OCI-LY3 (cell line): ENCODE measurements at regions not wholly inside any gene's neighbourhood (a gene's known extent, or its start where the extent isn't known, plus 50 kb on each side); places are given as distances from the start of the nearest gene placed in this dataset.

Source experiments
- H2AFZ ChIP-seq: fragments of 200-600, 300-600 bp; shearing (Covaris generic); 2 replicates; pipeline ENCODE4 v1.6.0; 2014; ENCODE audit warnings: antibody characterized with exemption, low read depth, low read length
- H3K27ac ChIP-seq: fragments of 200-600, 300-600 bp; sonication (generic); 2 replicates; pipeline ENCODE4 v1.5.1; 2014; ENCODE audit warnings: mild to moderate bottlenecking, low read length, moderate library complexity, mixed read lengths
- H3K27me3 ChIP-seq: fragments of 200-600, 300-600 bp; sonication (generic); 2 replicates; pipeline ENCODE4 v1.6.1; 2014; ENCODE audit warnings: low read depth, low read length, mixed read lengths
- H3K36me3 ChIP-seq: fragments of 200-600, 300-600 bp; sonication (generic); replicated peaks from 2 replicates; pipeline ENCODE3; 2014; ENCODE audit warnings: low read depth, low read length, mixed read lengths
- H3K4me1 ChIP-seq: fragments of 300-600, 200-600 bp; sonication (generic); 2 replicates; pipeline ENCODE4 v1.6.1; 2014; ENCODE audit warnings: low read length, mixed read lengths
- H3K4me2 ChIP-seq: fragments of 200-600, 300-600 bp; sonication (generic); 2 replicates; pipeline ENCODE4 v1.6.1; 2014; ENCODE audit warnings: low read length, mixed read lengths
- H3K4me3 ChIP-seq: fragments of 300-600, 200-600 bp; sonication (generic); 2 replicates; pipeline ENCODE4 v1.5.1; 2014; ENCODE audit warnings: antibody characterized with exemption, mild to moderate bottlenecking, low read length, moderate library complexity
- H3K79me2 ChIP-seq: fragments of 300-600, 200-600 bp; shearing (Covaris generic); 2 replicates; pipeline ENCODE4 v1.6.1; 2014; ENCODE audit warnings: mild to moderate bottlenecking, low read length, mixed read lengths
- H3K9ac ChIP-seq: fragments of 300-600, 200-600 bp; shearing (Covaris generic); 2 replicates; pipeline ENCODE4 v1.6.0; 2014; ENCODE audit warnings: mild to moderate bottlenecking, low read length, moderate library complexity
- H3K9me3 ChIP-seq: fragments of 200-600, 300-600 bp; shearing (Covaris generic); 2 replicates; pipeline ENCODE4 v1.6.1; 2014; ENCODE audit warnings: low read length, mixed read lengths; ENCODE audit not compliant: insufficient read depth
- H4K20me1 ChIP-seq: fragments of 200-600, 300-600 bp; sonication (generic); 2 replicates; pipeline ENCODE4 v1.6.1; 2016; ENCODE audit warnings: low read length, mixed read lengths; ENCODE audit not compliant: insufficient read depth
- EZH2phosphoT487 ChIP-seq: fragments of 200-600 bp; shearing (Covaris generic); IDR thresholded peaks from 2 replicates; pipeline ENCODE4 v1.6.1; 2018; ENCODE audit warnings: antibody characterized with exemption, mixed run types, low read depth
- TF ChIP-seq, protein P1 (sequence below): fragments of 200-600, 300-600 bp; sonication (generic); IDR thresholded peaks from 2 replicates; pipeline ENCODE4 v1.5.1; 2014; ENCODE audit warnings: antibody characterized with exemption, low read length, low read depth

DNA sequence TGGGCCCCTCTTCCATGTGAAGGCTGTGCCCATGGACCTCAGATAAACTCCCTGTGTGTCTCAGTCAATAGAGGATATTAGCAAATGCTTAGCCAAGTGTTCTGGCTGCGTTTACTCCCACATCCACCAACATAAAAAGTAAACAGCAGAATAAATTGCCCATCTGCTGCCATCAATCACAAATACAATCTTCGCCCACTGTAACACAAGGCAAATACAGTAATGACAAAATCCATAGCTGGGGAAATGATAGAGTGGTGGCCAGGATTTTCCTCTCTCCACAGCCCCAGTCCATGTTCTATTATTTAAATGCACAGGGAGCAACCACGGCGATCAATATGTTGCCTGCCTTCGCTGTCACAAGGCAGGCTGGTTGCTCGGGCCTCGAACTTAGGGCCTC lies 376.5 kb downstream of the UQCRFS1 start:
- TF ChIP-seq, protein P1, sequence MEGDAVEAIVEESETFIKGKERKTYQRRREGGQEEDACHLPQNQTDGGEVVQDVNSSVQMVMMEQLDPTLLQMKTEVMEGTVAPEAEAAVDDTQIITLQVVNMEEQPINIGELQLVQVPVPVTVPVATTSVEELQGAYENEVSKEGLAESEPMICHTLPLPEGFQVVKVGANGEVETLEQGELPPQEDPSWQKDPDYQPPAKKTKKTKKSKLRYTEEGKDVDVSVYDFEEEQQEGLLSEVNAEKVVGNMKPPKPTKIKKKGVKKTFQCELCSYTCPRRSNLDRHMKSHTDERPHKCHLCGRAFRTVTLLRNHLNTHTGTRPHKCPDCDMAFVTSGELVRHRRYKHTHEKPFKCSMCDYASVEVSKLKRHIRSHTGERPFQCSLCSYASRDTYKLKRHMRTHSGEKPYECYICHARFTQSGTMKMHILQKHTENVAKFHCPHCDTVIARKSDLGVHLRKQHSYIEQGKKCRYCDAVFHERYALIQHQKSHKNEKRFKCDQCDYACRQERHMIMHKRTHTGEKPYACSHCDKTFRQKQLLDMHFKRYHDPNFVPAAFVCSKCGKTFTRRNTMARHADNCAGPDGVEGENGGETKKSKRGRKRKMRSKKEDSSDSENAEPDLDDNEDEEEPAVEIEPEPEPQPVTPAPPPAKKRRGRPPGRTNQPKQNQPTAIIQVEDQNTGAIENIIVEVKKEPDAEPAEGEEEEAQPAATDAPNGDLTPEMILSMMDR = no peak
- no peak for TF ChIP-seq EZH2phosphoT487
- Histone ChIP-seq H3K27me3 (peaks cover 82% of the 10 kb centered on the region), H3K79me2 (no peaks in the 10 kb centered on the region), H3K9ac (no peak overlapping the region), H3K36me3 (no peaks in the 10 kb centered on the region), H3K9me3 (no peaks in the 10 kb centered on the region), H3K4me2 (no peak overlapping the region), H4K20me1 (no peaks in the 10 kb centered on the region), H3K27ac (no peak overlapping the region), H3K4me1 (peaks cover 5% of the 10 kb centered on the region), H3K4me3 (no peak overlapping the region), H2AFZ (no peak overlapping the region)

DNA sequence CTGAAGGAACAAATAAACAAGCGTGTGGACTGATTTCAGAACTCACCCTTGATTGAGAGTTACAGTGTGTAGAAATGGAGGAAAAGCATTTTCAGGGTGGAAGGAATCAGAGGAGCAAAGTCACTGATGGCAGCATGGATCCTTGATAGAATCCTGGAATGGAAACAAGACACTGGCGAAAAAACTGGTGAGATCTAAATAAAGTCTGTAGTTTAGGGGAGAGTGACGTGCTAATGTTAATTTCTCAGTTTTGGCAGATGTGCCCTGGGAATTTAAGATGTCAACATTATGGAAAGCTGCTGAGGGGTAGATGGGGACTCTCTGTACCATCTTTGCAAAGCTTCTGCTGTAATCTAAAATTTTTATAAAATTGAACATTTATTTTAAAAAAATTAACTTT lies 378.0 kb downstream of the UQCRFS1 start:
- no peak overlapping the region for H3K4me2 ChIP-seq
- no peaks in the 10 kb centered on the region for H3K4me1 ChIP-seq
- no peaks in the 10 kb centered on the region for H3K9me3 ChIP-seq
- H2AFZ ChIP-seq = no peak overlapping the region
- H3K27ac ChIP-seq = no peak overlapping the region
- H3K27me3 ChIP-seq = peaks cover 73% of the 10 kb centered on the region
- no peaks in the 10 kb centered on the region for H3K36me3 ChIP-seq
- H4K20me1 ChIP-seq = no peaks in the 10 kb centered on the region
- no peak overlapping the region for H3K9ac ChIP-seq
- no peak overlapping the region for H3K4me3 ChIP-seq
- no peaks in the 10 kb centered on the region for H3K79me2 ChIP-seq
- TF ChIP-seq, protein P1 = no peak
- no peak for TF ChIP-seq EZH2phosphoT487

DNA sequence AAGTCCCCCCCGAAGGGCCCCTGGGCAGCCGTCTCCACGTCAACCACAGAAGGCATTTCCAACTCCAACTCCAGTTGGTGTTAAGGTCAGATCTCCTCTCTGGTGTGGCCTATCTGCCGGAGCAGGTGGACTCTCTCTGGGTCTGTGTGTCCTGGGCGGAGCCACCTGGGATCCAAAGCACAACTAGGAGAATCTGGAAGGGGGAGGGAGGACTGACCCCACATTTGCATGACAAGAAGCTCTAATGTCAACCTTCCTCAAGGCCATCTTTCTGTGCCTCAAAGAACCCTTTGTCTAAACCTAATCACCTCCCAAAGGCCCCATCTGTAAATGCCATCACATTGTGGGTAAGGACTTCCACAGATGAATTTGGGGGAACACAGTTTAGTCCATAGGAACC lies 381.5 kb downstream of the UQCRFS1 start:
- Histone ChIP-seq H3K4me3 (no peak overlapping the region), H2AFZ (no peak overlapping the region), H3K27ac (no peak overlapping the region), H3K27me3 (peaks cover 51% of the 10 kb centered on the region), H3K4me1 (no peaks in the 10 kb centered on the region), H4K20me1 (no peaks in the 10 kb centered on the region), H3K9me3 (no peaks in the 10 kb centered on the region), H3K36me3 (no peaks in the 10 kb centered on the region), H3K4me2 (no peak overlapping the region), H3K79me2 (no peaks in the 10 kb centered on the region), H3K9ac (no peak overlapping the region)
- no peak for TF ChIP-seq EZH2phosphoT487
- TF ChIP-seq, protein P1 = no peak

DNA sequence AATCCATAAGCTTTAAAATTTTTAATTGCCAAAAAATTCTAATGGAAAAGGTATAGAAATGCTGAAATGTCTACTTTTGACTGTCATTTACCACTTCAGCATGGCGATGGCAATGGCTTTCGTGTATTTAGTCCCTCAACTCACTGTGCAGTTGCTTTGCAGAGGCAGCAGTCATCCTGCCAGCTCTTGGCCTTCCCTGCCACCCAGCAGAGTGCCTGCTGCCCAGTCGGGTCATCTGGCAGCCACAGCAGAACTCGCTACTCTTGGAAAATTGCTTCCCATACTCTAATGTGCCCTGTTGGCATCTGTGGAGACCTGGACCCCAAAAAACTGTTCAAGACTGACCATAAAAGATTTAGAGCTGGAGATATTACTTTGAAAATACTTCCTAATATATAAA lies 383.2 kb downstream of the UQCRFS1 start:
- Histone ChIP-seq H3K79me2 (no peaks in the 10 kb centered on the region), H3K9me3 (no peaks in the 10 kb centered on the region), H3K27ac (no peak overlapping the region), H3K4me2 (no peak overlapping the region), H3K4me1 (no peaks in the 10 kb centered on the region), H2AFZ (no peak overlapping the region), H3K36me3 (no peaks in the 10 kb centered on the region), H4K20me1 (no peaks in the 10 kb centered on the region), H3K4me3 (no peak overlapping the region), H3K27me3 (peaks cover 40% of the 10 kb centered on the region), H3K9ac (no peak overlapping the region)
- TF ChIP-seq EZH2phosphoT487 = no peak
- TF ChIP-seq, protein P1 = no peak
